ENCODE measurements at regions not wholly inside any gene's neighbourhood (a gene's known extent, or its start where the extent isn't known, plus 50 kb on each side); places are given as distances from the start of the nearest gene placed in this dataset.

GRCh38 chr10:31731711-31732110 lies 196.9 kb downstream of the ARHGAP12 start:
- TF ChIP-seq CTCF (conservative IDR thresholded peaks at IDR 0.05) (no peak), ZFX (IDR thresholded peaks at IDR 0.05) (no peak)
